HEK293 (cell line): ENCODE measurements at regions not wholly inside any gene's neighbourhood (a gene's known extent, or its start where the extent isn't known, plus 50 kb on each side); places are given as distances from the start of the nearest gene placed in this dataset.

Experiments used
- CTCF ChIA-PET: fragments of 350-600 bp; formaldehyde crosslinking; extraction: SDS; loops from one replicate; lab custom pipeline; 2021; ENCODE audit warnings: antibody characterized with exemption; lab: Yijun Ruan, JAX
- POLR2A ChIA-PET: fragments of 300-600 bp; formaldehyde crosslinking; extraction: SDS; loops from one replicate; lab custom pipeline; 2020; ENCODE audit warnings: antibody characterized with exemption, inconsistent platforms; lab: Yijun Ruan, JAX
- H3K27ac ChIP-seq: fragments of 200-500 bp; sonication (Bioruptor generic); 2 replicates; pipeline ENCODE4 v1.5.1; 2014; ENCODE audit warnings: low read depth, low read length, control low read depth, inconsistent platforms; ENCODE audit errors: extremely low read depth
- H3K36me3 ChIP-seq, 2 experiments: fragments of 200-500 bp in 1 of 2; sonication (Bioruptor generic) in 1 of 2; 1 replicate in 1 of 2; 2 replicates in 1 of 2; pipeline ENCODE4 v1.5.1; 2014 to 2017; ENCODE audit warnings: inconsistent platforms in 2 of 2, low read length in 2 of 2; ENCODE audit not compliant: control insufficient read depth in 2 of 2, insufficient read depth in 1 of 2
- H3K4me1 ChIP-seq: fragments of 200-500 bp; sonication (Bioruptor generic); 2 replicates; pipeline ENCODE4 v1.5.1; 2014; ENCODE audit warnings: mild to moderate bottlenecking, low read length, inconsistent platforms; ENCODE audit not compliant: control insufficient read depth, insufficient read depth
- H3K4me3 ChIP-seq: 2 replicates; pipeline ENCODE4 v1.5.1; 2011; ENCODE audit warnings: low read depth, mild to moderate bottlenecking, control low read depth, low read length, moderate library complexity
- H3K9me3 ChIP-seq: fragments of 200-500 bp; sonication (Bioruptor generic); 2 replicates; pipeline ENCODE4 v1.5.1; 2014; ENCODE audit warnings: low read depth, low read length, inconsistent platforms; ENCODE audit not compliant: control insufficient read depth, insufficient read depth
- ELK4 ChIP-seq: IDR thresholded peaks from 2 replicates; pipeline ENCODE4 v1.6.1; 2011; ENCODE audit warnings: mild to moderate bottlenecking, low read depth, low read length, borderline replicate concordance
- IKZF3 ChIP-seq: fragments of 450-650 bp; IDR thresholded peaks from 2 replicates; pipeline ENCODE4 v1.5.0; 2018; ENCODE audit warnings: missing biosample characterization, mild to moderate bottlenecking, missing genetic modification characterization, moderate library complexity
- KLF8 ChIP-seq: fragments of 450-650 bp; formaldehyde crosslinking; IDR thresholded peaks from 2 replicates; pipeline ENCODE4 v1.5.1; 2016; ENCODE audit warnings: missing biosample characterization, missing genetic modification characterization
- PATZ1 ChIP-seq: fragments of 450-650 bp; formaldehyde crosslinking; IDR thresholded peaks from 2 replicates; pipeline ENCODE4 v1.5.1; 2016; ENCODE audit warnings: missing biosample characterization, missing genetic modification characterization
- ZNF24 ChIP-seq: fragments of 450-650 bp; formaldehyde crosslinking; IDR thresholded peaks from 2 replicates; pipeline ENCODE4 v1.5.1; 2016; ENCODE audit warnings: missing biosample characterization, missing genetic modification characterization
- ZNF266 ChIP-seq: fragments of 450-650 bp; formaldehyde crosslinking; IDR thresholded peaks from 2 replicates; pipeline ENCODE4 v1.5.1; 2016; ENCODE audit warnings: missing biosample characterization, missing genetic modification characterization, low read depth
- ZNF416 ChIP-seq: fragments of 450-650 bp; formaldehyde crosslinking; IDR thresholded peaks from 2 replicates; pipeline ENCODE4 v1.5.1; 2016; ENCODE audit warnings: missing biosample characterization, missing genetic modification characterization
- ZNF521 ChIP-seq: fragments of 450-650 bp; formaldehyde crosslinking; IDR thresholded peaks from 2 replicates; pipeline ENCODE4 v1.5.1; 2017; ENCODE audit warnings: missing biosample characterization, mild to moderate bottlenecking, missing genetic modification characterization
- ZNF629 ChIP-seq: fragments of 450-650 bp; formaldehyde crosslinking; IDR thresholded peaks from 2 replicates; pipeline ENCODE4 v1.5.1; 2017; ENCODE audit warnings: missing biosample characterization, missing genetic modification characterization
- TF ChIP-seq, protein P1 (sequence below): fragments of 450-650 bp; formaldehyde crosslinking; IDR thresholded peaks from 2 replicates; pipeline ENCODE4 v1.5.1; 2016; ENCODE audit warnings: missing biosample characterization, missing genetic modification characterization
- TF ChIP-seq, protein P2 (sequence below): fragments of 450-650 bp; formaldehyde crosslinking; IDR thresholded peaks from 2 replicates; pipeline ENCODE4 v1.5.1; 2016; ENCODE audit warnings: missing biosample characterization, missing genetic modification characterization
- TF ChIP-seq, protein P3 (sequence below): fragments of 450-650 bp; formaldehyde crosslinking; IDR thresholded peaks from 2 replicates; pipeline ENCODE4 v1.5.1; 2016; ENCODE audit warnings: missing biosample characterization, missing genetic modification characterization
- TF ChIP-seq, protein P4 (sequence below): fragments of 450-650 bp; formaldehyde crosslinking; IDR thresholded peaks from 2 replicates; pipeline ENCODE4 v1.5.1; 2016; ENCODE audit warnings: missing biosample characterization, missing genetic modification characterization

DNA sequence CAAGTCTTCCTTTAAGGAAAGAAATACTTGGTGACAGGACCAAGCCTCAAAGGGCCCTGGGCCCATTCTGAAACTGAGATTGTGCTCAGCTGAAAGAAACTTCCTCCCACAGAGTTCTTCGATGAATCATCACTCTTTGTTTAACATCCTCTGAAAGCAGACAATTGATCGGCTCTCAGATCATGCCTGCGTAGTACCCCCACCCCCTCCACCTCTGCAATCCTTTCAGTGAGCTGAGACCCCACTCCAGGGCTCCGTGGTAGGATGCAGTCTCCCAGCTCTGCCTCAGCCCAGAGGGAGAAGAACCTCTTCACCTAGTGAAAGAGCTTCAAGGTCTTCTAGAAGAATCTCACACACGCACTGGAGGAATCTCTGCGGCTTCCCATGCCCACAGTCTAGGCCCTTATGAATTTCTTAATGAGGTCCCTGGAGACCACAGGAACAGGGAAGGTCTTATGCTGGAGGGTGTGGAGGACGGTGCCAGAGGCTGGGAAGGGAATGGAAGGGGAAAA, 104.9 kb upstream of the SOD1 start (continued):
- no peak for TF ChIP-seq ZNF24 (tag by site-specific recombination)
- no peak for TF ChIP-seq ZNF521
- TF ChIP-seq, protein P1, sequence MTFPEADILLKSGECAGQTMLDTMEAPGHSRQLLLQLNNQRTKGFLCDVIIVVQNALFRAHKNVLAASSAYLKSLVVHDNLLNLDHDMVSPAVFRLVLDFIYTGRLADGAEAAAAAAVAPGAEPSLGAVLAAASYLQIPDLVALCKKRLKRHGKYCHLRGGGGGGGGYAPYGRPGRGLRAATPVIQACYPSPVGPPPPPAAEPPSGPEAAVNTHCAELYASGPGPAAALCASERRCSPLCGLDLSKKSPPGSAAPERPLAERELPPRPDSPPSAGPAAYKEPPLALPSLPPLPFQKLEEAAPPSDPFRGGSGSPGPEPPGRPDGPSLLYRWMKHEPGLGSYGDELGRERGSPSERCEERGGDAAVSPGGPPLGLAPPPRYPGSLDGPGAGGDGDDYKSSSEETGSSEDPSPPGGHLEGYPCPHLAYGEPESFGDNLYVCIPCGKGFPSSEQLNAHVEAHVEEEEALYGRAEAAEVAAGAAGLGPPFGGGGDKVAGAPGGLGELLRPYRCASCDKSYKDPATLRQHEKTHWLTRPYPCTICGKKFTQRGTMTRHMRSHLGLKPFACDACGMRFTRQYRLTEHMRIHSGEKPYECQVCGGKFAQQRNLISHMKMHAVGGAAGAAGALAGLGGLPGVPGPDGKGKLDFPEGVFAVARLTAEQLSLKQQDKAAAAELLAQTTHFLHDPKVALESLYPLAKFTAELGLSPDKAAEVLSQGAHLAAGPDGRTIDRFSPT (tag by site-specific recombination): no peak
- 0 out of 2 replicates have a peak, but pooled peaks have one; percentile 20 for TF ChIP-seq KLF8 (tag by site-specific recombination)
- TF ChIP-seq ELK4: no peak
- no peak for TF ChIP-seq ZNF266 (tag by site-specific recombination)
- TF ChIP-seq IKZF3 (tag by site-specific recombination): peak; percentile 23; the same call in 1 of the 2 replicates
- TF ChIP-seq, protein P2, sequence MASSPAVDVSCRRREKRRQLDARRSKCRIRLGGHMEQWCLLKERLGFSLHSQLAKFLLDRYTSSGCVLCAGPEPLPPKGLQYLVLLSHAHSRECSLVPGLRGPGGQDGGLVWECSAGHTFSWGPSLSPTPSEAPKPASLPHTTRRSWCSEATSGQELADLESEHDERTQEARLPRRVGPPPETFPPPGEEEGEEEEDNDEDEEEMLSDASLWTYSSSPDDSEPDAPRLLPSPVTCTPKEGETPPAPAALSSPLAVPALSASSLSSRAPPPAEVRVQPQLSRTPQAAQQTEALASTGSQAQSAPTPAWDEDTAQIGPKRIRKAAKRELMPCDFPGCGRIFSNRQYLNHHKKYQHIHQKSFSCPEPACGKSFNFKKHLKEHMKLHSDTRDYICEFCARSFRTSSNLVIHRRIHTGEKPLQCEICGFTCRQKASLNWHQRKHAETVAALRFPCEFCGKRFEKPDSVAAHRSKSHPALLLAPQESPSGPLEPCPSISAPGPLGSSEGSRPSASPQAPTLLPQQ (tag by site-specific recombination): 0 out of 2 replicates have a peak, but pooled peaks have one; percentile 9
- peak; percentile 66 for TF ChIP-seq ZNF629
- TF ChIP-seq PATZ1 (tag by site-specific recombination): peak; percentile 79

- no peaks in the 10 kb centered on the region for H3K9me3 ChIP-seq
- POLR2A ChIA-PET: interaction anchor here (0.8 kb wide), 1 partner anchor 10 kb away, joined by 3 read pairs; no protein-coding TSS in a partner anchor
- H3K4me1 ChIP-seq: peaks cover 34% of the 10 kb centered on the region
- CTCF ChIA-PET: interaction anchor here (0.5 to 1.6 kb wide), 3 partner anchors 16 to 94 kb away, joined by 4 to 5 read pairs (median 4); no protein-coding TSS in a partner anchor
- TF ChIP-seq, protein P3, sequence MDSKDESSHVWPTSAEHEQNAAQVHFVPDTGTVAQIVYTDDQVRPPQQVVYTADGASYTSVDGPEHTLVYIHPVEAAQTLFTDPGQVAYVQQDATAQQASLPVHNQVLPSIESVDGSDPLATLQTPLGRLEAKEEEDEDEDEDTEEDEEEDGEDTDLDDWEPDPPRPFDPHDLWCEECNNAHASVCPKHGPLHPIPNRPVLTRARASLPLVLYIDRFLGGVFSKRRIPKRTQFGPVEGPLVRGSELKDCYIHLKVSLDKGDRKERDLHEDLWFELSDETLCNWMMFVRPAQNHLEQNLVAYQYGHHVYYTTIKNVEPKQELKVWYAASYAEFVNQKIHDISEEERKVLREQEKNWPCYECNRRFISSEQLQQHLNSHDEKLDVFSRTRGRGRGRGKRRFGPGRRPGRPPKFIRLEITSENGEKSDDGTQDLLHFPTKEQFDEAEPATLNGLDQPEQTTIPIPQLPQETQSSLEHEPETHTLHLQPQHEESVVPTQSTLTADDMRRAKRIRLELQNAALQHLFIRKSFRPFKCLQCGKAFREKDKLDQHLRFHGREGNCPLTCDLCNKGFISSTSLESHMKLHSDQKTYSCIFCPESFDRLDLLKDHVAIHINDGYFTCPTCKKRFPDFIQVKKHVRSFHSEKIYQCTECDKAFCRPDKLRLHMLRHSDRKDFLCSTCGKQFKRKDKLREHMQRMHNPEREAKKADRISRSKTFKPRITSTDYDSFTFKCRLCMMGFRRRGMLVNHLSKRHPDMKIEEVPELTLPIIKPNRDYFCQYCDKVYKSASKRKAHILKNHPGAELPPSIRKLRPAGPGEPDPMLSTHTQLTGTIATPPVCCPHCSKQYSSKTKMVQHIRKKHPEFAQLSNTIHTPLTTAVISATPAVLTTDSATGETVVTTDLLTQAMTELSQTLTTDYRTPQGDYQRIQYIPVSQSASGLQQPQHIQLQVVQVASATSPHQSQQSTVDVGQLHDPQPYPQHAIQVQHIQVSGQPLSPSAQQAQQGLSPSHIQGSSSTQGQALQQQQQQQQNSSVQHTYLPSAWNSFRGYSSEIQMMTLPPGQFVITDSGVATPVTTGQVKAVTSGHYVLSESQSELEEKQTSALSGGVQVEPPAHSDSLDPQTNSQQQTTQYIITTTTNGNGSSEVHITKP (tag by site-specific recombination): no peak
- no peak for TF ChIP-seq ZNF416 (tag by site-specific recombination)
- TF ChIP-seq, protein P4, sequence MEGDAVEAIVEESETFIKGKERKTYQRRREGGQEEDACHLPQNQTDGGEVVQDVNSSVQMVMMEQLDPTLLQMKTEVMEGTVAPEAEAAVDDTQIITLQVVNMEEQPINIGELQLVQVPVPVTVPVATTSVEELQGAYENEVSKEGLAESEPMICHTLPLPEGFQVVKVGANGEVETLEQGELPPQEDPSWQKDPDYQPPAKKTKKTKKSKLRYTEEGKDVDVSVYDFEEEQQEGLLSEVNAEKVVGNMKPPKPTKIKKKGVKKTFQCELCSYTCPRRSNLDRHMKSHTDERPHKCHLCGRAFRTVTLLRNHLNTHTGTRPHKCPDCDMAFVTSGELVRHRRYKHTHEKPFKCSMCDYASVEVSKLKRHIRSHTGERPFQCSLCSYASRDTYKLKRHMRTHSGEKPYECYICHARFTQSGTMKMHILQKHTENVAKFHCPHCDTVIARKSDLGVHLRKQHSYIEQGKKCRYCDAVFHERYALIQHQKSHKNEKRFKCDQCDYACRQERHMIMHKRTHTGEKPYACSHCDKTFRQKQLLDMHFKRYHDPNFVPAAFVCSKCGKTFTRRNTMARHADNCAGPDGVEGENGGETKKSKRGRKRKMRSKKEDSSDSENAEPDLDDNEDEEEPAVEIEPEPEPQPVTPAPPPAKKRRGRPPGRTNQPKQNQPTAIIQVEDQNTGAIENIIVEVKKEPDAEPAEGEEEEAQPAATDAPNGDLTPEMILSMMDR (tag by site-specific recombination): no peak
- H3K36me3 ChIP-seq: peaks cover 0 to 5% of the 10 kb centered on the region in 2 experiments; a peak in 1 of 3 replicates
- H3K27ac ChIP-seq: no peak overlapping the region
- no peak overlapping the region for H3K4me3 ChIP-seq
Observed at GRCh38 chr21:31553926-31554325, 105.6 kb upstream of the SOD1 start.
